OCI-LY7 (cell line): ENCODE measurements at regions not wholly inside any gene's neighbourhood (a gene's known extent, or its start where the extent isn't known, plus 50 kb on each side); places are given as distances from the start of the nearest gene placed in this dataset.

Experiments used
- BruUV-seq: library from RNA; stranded (reverse); fragments of 400-500 nt; replicated peaks from 2 replicates; lab custom pipeline; 2021; lab: Mats Ljungman, UMichigan
- CTCF ChIA-PET: fragments of 300-600 bp; sonication (Branson Sonifier 250); formaldehyde crosslinking; loops from one replicate; lab custom pipeline; 2022; ENCODE audit warnings: antibody characterized with exemption; ENCODE audit not compliant: unreplicated experiment; lab: Charles Lee
- POLR2A ChIA-PET: fragments of 300-600 bp; sonication (Branson Sonifier 250); formaldehyde crosslinking; loops from one replicate; lab custom pipeline; 2022; ENCODE audit warnings: antibody characterized with exemption; lab: Charles Lee
- DNase-seq: peaks from one replicate; pipeline ENCODE4 v3.0.0-alpha.2; 2015; ENCODE audit warnings: low spot score
- H2AFZ ChIP-seq: fragments of 200-600 bp; sonication (generic), shearing (Covaris generic); 2 replicates; pipeline ENCODE4 v1.6.1; 2014; ENCODE audit warnings: mild to moderate bottlenecking, antibody characterized with exemption, low read length, moderate library complexity
- H3K27ac ChIP-seq: fragments of 200-600 bp; sonication (generic); 2 replicates; pipeline ENCODE4 v1.5.1; 2014; ENCODE audit warnings: mixed run types, low read depth, mild to moderate bottlenecking, moderate library complexity, low read length, inconsistent platforms; ENCODE audit not compliant: poor library complexity, severe bottlenecking
- H3K36me3 ChIP-seq: fragments of 200-600 bp; sonication (generic); 2 replicates; pipeline ENCODE4 v1.6.1; 2014; ENCODE audit warnings: mild to moderate bottlenecking, antibody characterized with exemption, low read length, moderate library complexity, mixed read lengths; ENCODE audit not compliant: insufficient read depth
- H3K4me1 ChIP-seq: fragments of 200-600 bp; sonication (generic); 2 replicates; pipeline ENCODE4 v1.5.1; 2014; ENCODE audit warnings: mild to moderate bottlenecking, low read length; ENCODE audit not compliant: insufficient read depth, poor library complexity, severe bottlenecking
- H3K4me2 ChIP-seq: fragments of 200-600 bp; sonication (generic); 2 replicates; pipeline ENCODE4 v1.6.1; 2014; ENCODE audit warnings: mild to moderate bottlenecking, low read length
- H3K4me3 ChIP-seq: fragments of 200-600 bp; sonication (generic); 2 replicates; pipeline ENCODE4 v1.5.1; 2014; ENCODE audit warnings: mild to moderate bottlenecking, low read depth, low read length; ENCODE audit not compliant: poor library complexity, severe bottlenecking
- H3K79me2 ChIP-seq: fragments of 200-600 bp; sonication (generic); 2 replicates; pipeline ENCODE4 v1.6.1; 2016; ENCODE audit warnings: low read depth, mild to moderate bottlenecking, low read length, moderate library complexity, mixed read lengths; ENCODE audit not compliant: insufficient read depth
- H3K9me2 ChIP-seq: fragments of 200-600 bp; sonication (generic); 2 replicates; pipeline ENCODE4 v1.6.1; 2016; ENCODE audit warnings: mild to moderate bottlenecking, low read length, mixed read lengths; ENCODE audit not compliant: insufficient read depth
- H3K9me3 ChIP-seq: fragments of 200-600 bp; sonication (generic); 2 replicates; pipeline ENCODE4 v1.6.1; 2014; ENCODE audit warnings: mild to moderate bottlenecking, mixed run types, low read length, mixed read lengths
- H4K20me1 ChIP-seq: fragments of 200-600 bp; sonication (generic); 2 replicates; pipeline ENCODE4 v1.6.1; 2014; ENCODE audit warnings: mild to moderate bottlenecking, antibody characterized with exemption, low read length, moderate library complexity, mixed read lengths; ENCODE audit not compliant: insufficient read depth
- CTCF ChIP-seq: fragments of 200-600 bp; sonication (generic); conservative IDR thresholded peaks from 2 replicates; pipeline ENCODE4 v1.5.1; 2014; ENCODE audit warnings: mild to moderate bottlenecking, antibody characterized with exemption, low read length, moderate library complexity, mixed read lengths
- EZH2phosphoT487 ChIP-seq: fragments of 200-600 bp; sonication (generic); IDR thresholded peaks from 2 replicates; pipeline ENCODE4 v1.6.1; 2018; ENCODE audit warnings: low read depth, borderline replicate concordance, mild to moderate bottlenecking, mixed run types, antibody characterized with exemption, low read length, moderate library complexity, mixed read lengths
- intact Hi-C: fragments of 100-400 bp; cut with micrococcal nuclease; formaldehyde crosslinking; loops from one replicate; pipeline ENCODE4 v1.10.0; 2022; ENCODE audit not compliant: unreplicated experiment

- TF ChIP-seq EZH2phosphoT487 (no peak), CTCF (no peak)
- H3K4me1 ChIP-seq: no peaks in the 10 kb centered on the region
These were observed 276.2 kb upstream of the CNTN6 start for GRCh38 chr3:816605-817004.

GRCh38 chr3:834679-835078 lies 258.1 kb upstream of the CNTN6 start:
- Histone ChIP-seq H3K79me2 (no peaks in the 10 kb centered on the region), H3K27ac (no peak overlapping the region), H2AFZ (no peak overlapping the region), H3K9me2 (no peaks in the 10 kb centered on the region), H3K4me1 (no peaks in the 10 kb centered on the region), H3K4me2 (no peak overlapping the region), H3K36me3 (no peaks in the 10 kb centered on the region), H4K20me1 (no peaks in the 10 kb centered on the region), H3K4me3 (no peak overlapping the region), H3K9me3 (no peaks in the 10 kb centered on the region)
- intact Hi-C loops: no loop called here
- DNase-seq: no peak
- TF ChIP-seq CTCF (no peak), EZH2phosphoT487 (no peak)
- ChIA-PET CTCF (no interaction called here), POLR2A (interaction anchor here (0.6 kb wide), 1 partner anchor 34 kb away, joined by 3 read pairs; no protein-coding TSS in a partner anchor)
- no TSS peak for BruUV-seq

More at GRCh38 chr3:816605-817004, 276.2 kb upstream of the CNTN6 start:
- no TSS peak for BruUV-seq
- Histone ChIP-seq H2AFZ (no peak overlapping the region), H3K36me3 (no peaks in the 10 kb centered on the region), H3K79me2 (no peaks in the 10 kb centered on the region), H3K9me3 (no peaks in the 10 kb centered on the region), H3K9me2 (no peaks in the 10 kb centered on the region), H3K4me3 (no peak overlapping the region), H4K20me1 (no peaks in the 10 kb centered on the region), H3K4me2 (no peak overlapping the region), H3K27ac (no peak overlapping the region)
- no peak for DNase-seq
- ChIA-PET POLR2A (no interaction called here), CTCF (no interaction called here)
- intact Hi-C loops: no loop called here

GRCh38 chr3:835096-835495 lies 257.7 kb upstream of the CNTN6 start:
- Histone ChIP-seq H2AFZ (no peak overlapping the region), H3K79me2 (no peaks in the 10 kb centered on the region), H3K9me2 (no peaks in the 10 kb centered on the region), H3K4me2 (no peak overlapping the region), H3K4me1 (no peaks in the 10 kb centered on the region), H3K4me3 (no peak overlapping the region), H3K36me3 (no peaks in the 10 kb centered on the region), H3K9me3 (no peaks in the 10 kb centered on the region), H3K27ac (no peak overlapping the region), H4K20me1 (no peaks in the 10 kb centered on the region)
- no TSS peak for BruUV-seq
- no peak for DNase-seq
- no peak for TF ChIP-seq EZH2phosphoT487
- TF ChIP-seq CTCF: no peak
- ChIA-PET CTCF (no interaction called here), POLR2A (no interaction called here)
- intact Hi-C loops: no loop called here
